HepG2 (cell line): ENCODE measurements at regions not wholly inside any gene's neighbourhood (a gene's known extent, or its start where the extent isn't known, plus 50 kb on each side); places are given as distances from the start of the nearest gene placed in this dataset.

Source experiments
- ATAC-seq: fragments of 200-7000 bp; cut with Tn5 transposase; 3 replicates; pipeline ENCODE4 v1.9.1; 2020; ENCODE audit warnings: mild to moderate bottlenecking, moderate library complexity
- BruUV-seq: library from RNA; stranded (reverse); fragments of 400-500 nt; replicated peaks from 2 replicates; lab custom pipeline; 2021; lab: Mats Ljungman, UMichigan
- CTCF ChIA-PET: fragments of 300-600 bp; formaldehyde crosslinking; extraction: SDS; loops from one replicate; lab custom pipeline; 2021; ENCODE audit warnings: low total read pairs, inconsistent platforms, low intra/inter-chr PET ratio; lab: Yijun Ruan, JAX
- POLR2A ChIA-PET: fragments of 350-600 bp; sonication (Branson Sonifier 250); formaldehyde crosslinking; loops from one replicate; lab custom pipeline; 2020; ENCODE audit warnings: antibody characterized with exemption, inconsistent platforms; lab: Yijun Ruan, JAX
- DNase-seq: peaks from one replicate; pipeline ENCODE4 v3.0.0-alpha.2; 2015; ENCODE audit warnings: low spot score
- FAIRE-seq: peaks from 3 replicates; lab custom pipeline; 2011; peaks lifted over from hg19 to GRCh38; lab: Jason Lieb, UNC
- H2AFZ ChIP-seq: one replicate; pipeline ENCODE4 v1.6.1; 2011; ENCODE audit warnings: low read length, inconsistent platforms
- H3K27ac ChIP-seq: fragments of 300-600 bp; 3 replicates; pipeline ENCODE4 v1.8.0; 2011; ENCODE audit warnings: mixed run types, mild to moderate bottlenecking, mixed read lengths, low read length, inconsistent platforms; ENCODE audit not compliant: insufficient read depth; ENCODE audit errors: extremely low read length
- H3K27me3 ChIP-seq, 2 experiments: fragments of 200-600 bp in 1 of 2; 2 replicates in 1 of 2; 3 replicates in 1 of 2; pipeline versions ENCODE4 v1.6.0 to v1.8.0; 2011; ENCODE audit warnings: low read length in 2 of 2, mild to moderate bottlenecking in 2 of 2, moderate library complexity in 2 of 2, inconsistent platforms in 1 of 2; ENCODE audit not compliant: insufficient read depth in 2 of 2, control insufficient read depth in 1 of 2
- H3K36me3 ChIP-seq, 2 experiments: fragments of 200-600 bp in 1 of 2; replicated peaks in 1 of 2; 2 replicates in 1 of 2; 3 replicates in 1 of 2; pipeline versions ENCODE4 v1.5.1 to v1.8.0; 2011; ENCODE audit warnings: low read length in 2 of 2, inconsistent platforms in 1 of 2; ENCODE audit not compliant: insufficient read depth in 2 of 2, control insufficient read depth in 1 of 2
- H3K4me1 ChIP-seq: 2 replicates; pipeline ENCODE4 v1.5.1; 2012; ENCODE audit warnings: low read length, inconsistent platforms; ENCODE audit not compliant: insufficient read depth
- H3K4me2 ChIP-seq: 2 replicates; pipeline ENCODE4 v1.6.0; 2011; ENCODE audit warnings: low read depth, low read length, inconsistent platforms
- H3K4me3 ChIP-seq, 3 experiments: fragments of 200-600 bp in 1 of 3; sonication (generic), shearing (Covaris generic) in 1 of 3; replicated peaks in 1 of 3; 2 replicates each; pipeline ENCODE4 v1.5.1; 2011 to 2016; ENCODE audit warnings: low read length in 3 of 3, inconsistent platforms in 2 of 3, low read depth in 2 of 3, mild to moderate bottlenecking in 2 of 3, control low read depth in 1 of 3, mixed read lengths in 1 of 3; ENCODE audit not compliant: insufficient read depth in 1 of 3
- H3K79me2 ChIP-seq: one replicate; pipeline ENCODE4 v1.6.1; 2011; ENCODE audit warnings: low read length, inconsistent platforms; ENCODE audit not compliant: insufficient read depth
- H3K9ac ChIP-seq: 2 replicates; pipeline ENCODE4 v1.6.0; 2011; ENCODE audit warnings: mild to moderate bottlenecking, low read depth, low read length, inconsistent platforms; ENCODE audit not compliant: insufficient read depth
- H3K9me3 ChIP-seq: 2 replicates; pipeline ENCODE4 v1.5.1; 2012; ENCODE audit warnings: mild to moderate bottlenecking, low read length
- H4K20me1 ChIP-seq: 2 replicates; pipeline ENCODE4 v1.6.0; 2011; ENCODE audit warnings: inconsistent platforms, mild to moderate bottlenecking, low read length, moderate library complexity; ENCODE audit not compliant: insufficient read depth
- CHCHD3 ChIP-seq: sonication (generic); formaldehyde crosslinking; IDR thresholded peaks from 2 replicates; pipeline ENCODE4 v1.8.0; 2022; ENCODE audit warnings: mild to moderate bottlenecking, missing genetic modification reagents, moderate library complexity
- GLI4 ChIP-seq: sonication (generic); formaldehyde crosslinking; IDR thresholded peaks from 2 replicates; pipeline ENCODE4 v1.5.1; 2020; ENCODE audit warnings: missing genetic modification reagents, mild to moderate bottlenecking, moderate library complexity, borderline replicate concordance
- NFATC3 ChIP-seq: sonication (generic); formaldehyde crosslinking; IDR thresholded peaks from 2 replicates; pipeline ENCODE4 v1.5.1; 2020; ENCODE audit warnings: mild to moderate bottlenecking, missing genetic modification reagents
- NFKBIZ ChIP-seq: IDR thresholded peaks from 2 replicates; pipeline ENCODE4 v1.6.1; 2018; ENCODE audit warnings: missing genetic modification reagents, missing compliant biosample characterization
- NFYB ChIP-seq: sonication (generic); formaldehyde crosslinking; IDR thresholded peaks from 2 replicates; pipeline ENCODE4 v1.4.0; 2020; ENCODE audit warnings: missing genetic modification reagents
- PHF21A ChIP-seq: sonication (generic); formaldehyde crosslinking; IDR thresholded peaks from 2 replicates; pipeline ENCODE4 v1.5.0; 2020; ENCODE audit warnings: mild to moderate bottlenecking, missing genetic modification reagents
- RFX1 ChIP-seq: fragments of 450-650 bp; IDR thresholded peaks from 2 replicates; pipeline ENCODE4 v1.6.1; 2017
- SMAD3 ChIP-seq: sonication (generic); formaldehyde crosslinking; IDR thresholded peaks from 2 replicates; pipeline ENCODE4 v1.4.0; 2020; ENCODE audit warnings: missing genetic modification reagents
- TBP ChIP-seq: sonication (generic); formaldehyde crosslinking; IDR thresholded peaks from 2 replicates; pipeline ENCODE4 v1.5.0; 2020; ENCODE audit warnings: missing genetic modification reagents
- YEATS2 ChIP-seq: sonication (generic); formaldehyde crosslinking; IDR thresholded peaks from 2 replicates; pipeline ENCODE4 v1.4.0; 2020; ENCODE audit warnings: missing genetic modification reagents, borderline replicate concordance
- ZNF142 ChIP-seq: sonication (generic); formaldehyde crosslinking; IDR thresholded peaks from 2 replicates; pipeline ENCODE4 v1.4.0; 2020; ENCODE audit warnings: missing genetic modification reagents
- ZNF549 ChIP-seq: sonication (generic); formaldehyde crosslinking; IDR thresholded peaks from 2 replicates; pipeline ENCODE4 v1.5.0; 2020; ENCODE audit warnings: missing genetic modification reagents
- ZNF709 ChIP-seq: sonication (generic); formaldehyde crosslinking; IDR thresholded peaks from 2 replicates; pipeline ENCODE4 v1.5.0; 2020; ENCODE audit warnings: mild to moderate bottlenecking, missing genetic modification reagents
- ZNF777 ChIP-seq: sonication (generic); formaldehyde crosslinking; IDR thresholded peaks from 2 replicates; pipeline ENCODE4 v1.4.0; 2020; ENCODE audit warnings: missing genetic modification reagents
- ZNF784 ChIP-seq: sonication (generic); formaldehyde crosslinking; IDR thresholded peaks from 2 replicates; pipeline ENCODE4 v1.5.1; 2020; ENCODE audit warnings: missing genetic modification reagents, mild to moderate bottlenecking, borderline replicate concordance
- ZNF879 ChIP-seq: sonication (generic); formaldehyde crosslinking; IDR thresholded peaks from 2 replicates; pipeline ENCODE4 v1.8.1; 2023; ENCODE audit warnings: missing genetic modification reagents
- WGBS: methylation state at CpG from one replicate; pipeline ENCODE4 v1.1.6; 2017; ENCODE audit warnings: low lambda C conversion rate; 5-methylcytosine and 5-hydroxymethylcytosine counted together
- in situ Hi-C: cut with HindIII; loops from 2 replicates; pipeline ENCODE4 v1.10.0; 2017; ENCODE audit warnings: low pct_unique_long_range_greater_than_20kb; ENCODE audit not compliant: extremely low pct_ligation_motif_present
- intact Hi-C: fragments of 100-400 bp; cut with micrococcal nuclease; formaldehyde crosslinking; loops from one replicate; pipeline ENCODE4 v1.10.0; 2022; ENCODE audit not compliant: unreplicated experiment

GRCh38 chr18:67876871-67877270 is 360.4 kb upstream of the DSEL start:
- ChIA-PET CTCF (no interaction called here), POLR2A (no interaction called here)
- no peak overlapping the region for H3K9ac ChIP-seq
- FAIRE-seq (no peak), ATAC-seq (no peak), DNase-seq (no peak)
- H3K4me2 ChIP-seq: no peak overlapping the region
- no peaks in the 10 kb centered on the region for H3K9me3 ChIP-seq
- no TSS peak for BruUV-seq
- in situ Hi-C loops (no loop called here), intact Hi-C loops (no loop called here)
- no peaks in the 10 kb centered on the region for H4K20me1 ChIP-seq
- H3K36me3 ChIP-seq: no peaks in the 10 kb centered on the region
- no peak overlapping the region for H3K4me3 ChIP-seq
- no peak overlapping the region for H2AFZ ChIP-seq
- TF ChIP-seq NFYB (CRISPR knock-in tag): no peak
- no peaks in the 10 kb centered on the region for H3K27me3 ChIP-seq
- WGBS: 0% methylated on average over 3 of the region's 3 CpGs
- H3K79me2 ChIP-seq: no peaks in the 10 kb centered on the region
- H3K27ac ChIP-seq: no peak overlapping the region
- no peaks in the 10 kb centered on the region for H3K4me1 ChIP-seq

GRCh38 chr18:67875944-67876343 is 359.4 kb upstream of the DSEL start:
- H2AFZ ChIP-seq: no peak overlapping the region
- no peak overlapping the region for H3K4me2 ChIP-seq
- POLR2A ChIA-PET: no interaction called here
- intact Hi-C loops (no loop called here), in situ Hi-C loops (no loop called here)
- no peaks in the 10 kb centered on the region for H3K36me3 ChIP-seq
- no peaks in the 10 kb centered on the region for H3K27me3 ChIP-seq
- H3K79me2 ChIP-seq: no peaks in the 10 kb centered on the region
- no peaks in the 10 kb centered on the region for H3K9me3 ChIP-seq
- H3K27ac ChIP-seq: no peak overlapping the region
- CTCF ChIA-PET: no interaction called here
- no TSS peak for BruUV-seq
- no peaks in the 10 kb centered on the region for H3K4me1 ChIP-seq
- no peak overlapping the region for H3K9ac ChIP-seq
- H4K20me1 ChIP-seq: no peaks in the 10 kb centered on the region
- ATAC-seq (no peak), FAIRE-seq (no peak), DNase-seq (no peak)
- 0% methylated on average over 1 of the region's 1 CpG for WGBS
- no peak overlapping the region for H3K4me3 ChIP-seq
- no peak for TF ChIP-seq TBP (CRISPR knock-in tag)
- no peak for TF ChIP-seq RFX1
- TF ChIP-seq ZNF142 (CRISPR knock-in tag): no peak
- TF ChIP-seq ZNF784: no peak
- no peak for TF ChIP-seq ZNF549 (CRISPR knock-in tag)
- TF ChIP-seq ZNF879 (CRISPR knock-in tag): no peak
- no peak for TF ChIP-seq ZNF777 (CRISPR knock-in tag)
- no peak for TF ChIP-seq GLI4 (CRISPR knock-in tag)
- TF ChIP-seq YEATS2 (CRISPR knock-in tag): no peak
- TF ChIP-seq NFKBIZ (CRISPR knock-in tag): no peak
- TF ChIP-seq SMAD3 (CRISPR knock-in tag): no peak
- TF ChIP-seq ZNF709 (CRISPR knock-in tag): no peak
- TF ChIP-seq PHF21A: no peak
- no peak for TF ChIP-seq NFATC3 (CRISPR knock-in tag)
- TF ChIP-seq CHCHD3: no peak
